OCI-LY3 (cell line): ENCODE measurements at regions not wholly inside any gene's neighbourhood (a gene's known extent, or its start where the extent isn't known, plus 50 kb on each side); places are given as distances from the start of the nearest gene placed in this dataset.

Experiments
- H2AFZ ChIP-seq: fragments of 200-600, 300-600 bp; shearing (Covaris generic); 2 replicates; pipeline ENCODE4 v1.6.0; 2014; ENCODE audit warnings: antibody characterized with exemption, low read depth, low read length
- H3K27ac ChIP-seq: fragments of 200-600, 300-600 bp; sonication (generic); 2 replicates; pipeline ENCODE4 v1.5.1; 2014; ENCODE audit warnings: mild to moderate bottlenecking, low read length, moderate library complexity, mixed read lengths
- H3K27me3 ChIP-seq: fragments of 200-600, 300-600 bp; sonication (generic); 2 replicates; pipeline ENCODE4 v1.6.1; 2014; ENCODE audit warnings: low read depth, low read length, mixed read lengths
- H3K36me3 ChIP-seq: fragments of 200-600, 300-600 bp; sonication (generic); replicated peaks from 2 replicates; pipeline ENCODE3; 2014; ENCODE audit warnings: low read depth, low read length, mixed read lengths
- H3K4me1 ChIP-seq: fragments of 300-600, 200-600 bp; sonication (generic); 2 replicates; pipeline ENCODE4 v1.6.1; 2014; ENCODE audit warnings: low read length, mixed read lengths
- H3K4me2 ChIP-seq: fragments of 200-600, 300-600 bp; sonication (generic); 2 replicates; pipeline ENCODE4 v1.6.1; 2014; ENCODE audit warnings: low read length, mixed read lengths
- H3K4me3 ChIP-seq: fragments of 300-600, 200-600 bp; sonication (generic); 2 replicates; pipeline ENCODE4 v1.5.1; 2014; ENCODE audit warnings: antibody characterized with exemption, mild to moderate bottlenecking, low read length, moderate library complexity
- H3K79me2 ChIP-seq: fragments of 300-600, 200-600 bp; shearing (Covaris generic); 2 replicates; pipeline ENCODE4 v1.6.1; 2014; ENCODE audit warnings: mild to moderate bottlenecking, low read length, mixed read lengths
- H3K9ac ChIP-seq: fragments of 300-600, 200-600 bp; shearing (Covaris generic); 2 replicates; pipeline ENCODE4 v1.6.0; 2014; ENCODE audit warnings: mild to moderate bottlenecking, low read length, moderate library complexity
- H3K9me3 ChIP-seq: fragments of 200-600, 300-600 bp; shearing (Covaris generic); 2 replicates; pipeline ENCODE4 v1.6.1; 2014; ENCODE audit warnings: low read length, mixed read lengths; ENCODE audit not compliant: insufficient read depth
- H4K20me1 ChIP-seq: fragments of 200-600, 300-600 bp; sonication (generic); 2 replicates; pipeline ENCODE4 v1.6.1; 2016; ENCODE audit warnings: low read length, mixed read lengths; ENCODE audit not compliant: insufficient read depth
- CTCF ChIP-seq: fragments of 200-600, 300-600 bp; sonication (generic); IDR thresholded peaks from 2 replicates; pipeline ENCODE4 v1.5.1; 2014; ENCODE audit warnings: antibody characterized with exemption, low read length, low read depth
- EZH2phosphoT487 ChIP-seq: fragments of 200-600 bp; shearing (Covaris generic); IDR thresholded peaks from 2 replicates; pipeline ENCODE4 v1.6.1; 2018; ENCODE audit warnings: antibody characterized with exemption, mixed run types, low read depth

- Histone ChIP-seq H3K79me2 (no peaks in the 10 kb centered on the region), H2AFZ (no peak overlapping the region), H4K20me1 (no peaks in the 10 kb centered on the region), H3K27ac (no peak overlapping the region), H3K9me3 (no peaks in the 10 kb centered on the region), H3K4me2 (no peak overlapping the region), H3K9ac (no peak overlapping the region), H3K4me1 (no peaks in the 10 kb centered on the region), H3K4me3 (no peak overlapping the region), H3K36me3 (no peaks in the 10 kb centered on the region), H3K27me3 (no peaks in the 10 kb centered on the region)
- TF ChIP-seq EZH2phosphoT487 = no peak
- no peak for TF ChIP-seq CTCF
These were observed 294.3 kb upstream of the GBE1 start for GRCh38 chr3:82055792-82056191.

GRCh38 chr3:82054849-82055248, 293.4 kb upstream of the GBE1 start:
- TF ChIP-seq EZH2phosphoT487 (no peak), CTCF (no peak)
- Histone ChIP-seq H3K4me1 (no peaks in the 10 kb centered on the region), H4K20me1 (no peaks in the 10 kb centered on the region), H2AFZ (no peak overlapping the region), H3K79me2 (no peaks in the 10 kb centered on the region), H3K27me3 (no peaks in the 10 kb centered on the region), H3K4me2 (no peak overlapping the region), H3K9me3 (no peaks in the 10 kb centered on the region), H3K27ac (no peak overlapping the region), H3K4me3 (no peak overlapping the region), H3K9ac (no peak overlapping the region), H3K36me3 (no peaks in the 10 kb centered on the region)

DNA sequence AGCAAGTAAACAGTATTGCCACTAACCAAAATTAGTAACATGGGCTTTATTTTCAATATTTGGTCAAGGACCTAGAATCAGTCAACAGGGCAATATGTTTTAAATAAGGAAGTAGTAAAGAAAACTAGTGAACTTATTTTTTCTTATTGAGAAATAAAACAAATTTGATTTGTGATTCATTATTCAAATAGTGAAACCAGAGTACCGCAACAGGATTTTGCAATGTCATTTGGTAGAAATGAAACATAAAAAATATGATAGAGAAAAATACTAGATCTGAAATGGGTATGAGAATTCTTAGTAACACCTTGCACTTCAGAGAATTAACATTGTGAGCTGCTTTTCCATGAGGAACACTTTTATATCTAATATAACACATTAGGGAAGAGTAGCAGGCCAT, 291.8 kb upstream of the GBE1 start:
- H3K9ac ChIP-seq = no peak overlapping the region
- H3K36me3 ChIP-seq = no peaks in the 10 kb centered on the region
- H3K4me2 ChIP-seq = no peak overlapping the region
- TF ChIP-seq EZH2phosphoT487 (no peak), CTCF (no peak)
- no peaks in the 10 kb centered on the region for H3K79me2 ChIP-seq
- no peak overlapping the region for H3K27ac ChIP-seq
- no peak overlapping the region for H3K4me3 ChIP-seq
- H4K20me1 ChIP-seq = no peaks in the 10 kb centered on the region
- H3K9me3 ChIP-seq = no peaks in the 10 kb centered on the region
- H2AFZ ChIP-seq = no peak overlapping the region
- no peaks in the 10 kb centered on the region for H3K4me1 ChIP-seq
- no peaks in the 10 kb centered on the region for H3K27me3 ChIP-seq

DNA sequence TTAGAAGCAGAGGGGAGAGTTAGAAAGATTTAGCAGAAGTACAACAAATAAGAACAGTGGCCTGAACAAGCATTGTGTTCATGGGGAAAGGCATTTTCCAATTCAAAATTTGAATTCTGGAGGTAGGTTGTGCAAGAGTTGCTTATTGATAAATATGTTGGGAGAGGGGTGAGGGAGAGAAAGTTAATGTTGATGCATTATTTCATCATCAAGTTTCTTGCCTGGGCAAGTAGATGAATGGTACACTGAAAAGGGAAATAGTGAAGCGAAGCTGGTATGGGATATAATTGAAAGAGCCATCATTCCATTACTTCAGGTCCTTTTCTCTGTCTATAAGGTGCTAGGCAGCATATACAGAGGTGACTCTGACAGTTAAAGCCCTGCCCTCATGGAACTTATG, 288.9 kb upstream of the GBE1 start:
- Histone ChIP-seq H3K4me1 (no peaks in the 10 kb centered on the region), H3K4me3 (no peak overlapping the region), H2AFZ (no peak overlapping the region; the same call in 1 of the 2 replicates), H4K20me1 (no peaks in the 10 kb centered on the region), H3K4me2 (no peak overlapping the region), H3K79me2 (no peaks in the 10 kb centered on the region), H3K9me3 (no peaks in the 10 kb centered on the region), H3K36me3 (no peaks in the 10 kb centered on the region), H3K9ac (no peak overlapping the region), H3K27ac (no peak overlapping the region), H3K27me3 (no peaks in the 10 kb centered on the region)
- no peak for TF ChIP-seq CTCF
- TF ChIP-seq EZH2phosphoT487 = no peak
